ENCODE measurements at regions not wholly inside any gene's neighbourhood (a gene's known extent, or its start where the extent isn't known, plus 50 kb on each side); places are given as distances from the start of the nearest gene placed in this dataset.

GRCh38 chr5:173826428-173827350 lies 61.5 kb upstream of the CPEB4 start (continued):
- no peak for TF ChIP-seq ZNF883 (CRISPR knock-in tag; IDR thresholded peaks at IDR 0.05; ENCODE audit: not compliant biosample characterization)
- TF ChIP-seq ZNF552 (CRISPR knock-in tag; IDR thresholded peaks at IDR 0.05; ENCODE audit: borderline replicate concordance): no peak
- no peak for TF ChIP-seq GPN1 (CRISPR knock-in tag; IDR thresholded peaks at IDR 0.05; ENCODE audit: borderline replicate concordance)
- no peak for TF ChIP-seq ZNF136 (CRISPR knock-in tag; IDR thresholded peaks at IDR 0.05; ENCODE audit: low read depth)
- no peak for TF ChIP-seq ASH2L (IDR thresholded peaks at IDR 0.05; ENCODE audit: insufficient read length, low read depth, low read length)
- no peak for TF ChIP-seq ZBTB20 (CRISPR knock-in tag; IDR thresholded peaks at IDR 0.05; ENCODE audit: borderline replicate concordance, low read depth)
- TF ChIP-seq ZNF275 (CRISPR knock-in tag; IDR thresholded peaks at IDR 0.05; ENCODE audit: borderline replicate concordance): peak; percentile 73; the same call in 1 of the 2 replicates
- TF ChIP-seq ZNF143 (CRISPR knock-in tag; IDR thresholded peaks at IDR 0.05): no peak
- no peak for TF ChIP-seq SRSF1 (optimal IDR thresholded peaks at IDR 0.05; ENCODE audit: low read depth, low read length)
- TF ChIP-seq HOXD1 (CRISPR knock-in tag; IDR thresholded peaks at IDR 0.05): 0 out of 2 replicates have a peak, but pooled peaks have one; percentile 14
- TF ChIP-seq FOXK1 (CRISPR knock-in tag; IDR thresholded peaks at IDR 0.05; ENCODE audit: borderline replicate concordance, low read depth): no peak
- no peak for TF ChIP-seq ZNF782 (CRISPR knock-in tag; IDR thresholded peaks at IDR 0.05; ENCODE audit: borderline replicate concordance)
- no peak for TF ChIP-seq RCOR2 (CRISPR knock-in tag; IDR thresholded peaks at IDR 0.05)
- TF ChIP-seq SMARCC2 (IDR thresholded peaks at IDR 0.05): no peak
- TF ChIP-seq, protein P1, sequence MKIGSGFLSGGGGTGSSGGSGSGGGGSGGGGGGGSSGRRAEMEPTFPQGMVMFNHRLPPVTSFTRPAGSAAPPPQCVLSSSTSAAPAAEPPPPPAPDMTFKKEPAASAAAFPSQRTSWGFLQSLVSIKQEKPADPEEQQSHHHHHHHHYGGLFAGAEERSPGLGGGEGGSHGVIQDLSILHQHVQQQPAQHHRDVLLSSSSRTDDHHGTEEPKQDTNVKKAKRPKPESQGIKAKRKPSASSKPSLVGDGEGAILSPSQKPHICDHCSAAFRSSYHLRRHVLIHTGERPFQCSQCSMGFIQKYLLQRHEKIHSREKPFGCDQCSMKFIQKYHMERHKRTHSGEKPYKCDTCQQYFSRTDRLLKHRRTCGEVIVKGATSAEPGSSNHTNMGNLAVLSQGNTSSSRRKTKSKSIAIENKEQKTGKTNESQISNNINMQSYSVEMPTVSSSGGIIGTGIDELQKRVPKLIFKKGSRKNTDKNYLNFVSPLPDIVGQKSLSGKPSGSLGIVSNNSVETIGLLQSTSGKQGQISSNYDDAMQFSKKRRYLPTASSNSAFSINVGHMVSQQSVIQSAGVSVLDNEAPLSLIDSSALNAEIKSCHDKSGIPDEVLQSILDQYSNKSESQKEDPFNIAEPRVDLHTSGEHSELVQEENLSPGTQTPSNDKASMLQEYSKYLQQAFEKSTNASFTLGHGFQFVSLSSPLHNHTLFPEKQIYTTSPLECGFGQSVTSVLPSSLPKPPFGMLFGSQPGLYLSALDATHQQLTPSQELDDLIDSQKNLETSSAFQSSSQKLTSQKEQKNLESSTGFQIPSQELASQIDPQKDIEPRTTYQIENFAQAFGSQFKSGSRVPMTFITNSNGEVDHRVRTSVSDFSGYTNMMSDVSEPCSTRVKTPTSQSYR (CRISPR knock-in tag; IDR thresholded peaks at IDR 0.05; ENCODE audit: borderline replicate concordance): no peak
- TF ChIP-seq ZNF343 (CRISPR knock-in tag; IDR thresholded peaks at IDR 0.05): no peak
- TF ChIP-seq LCORL (IDR thresholded peaks at IDR 0.05): no peak
- no peak for TF ChIP-seq LCORL (CRISPR knock-in tag; IDR thresholded peaks at IDR 0.05)
- TF ChIP-seq BHLHE40 (IDR thresholded peaks at IDR 0.05; ENCODE audit: low read length): no peak
- no peak for TF ChIP-seq ZFX (CRISPR knock-in tag; IDR thresholded peaks at IDR 0.05; ENCODE audit: low read depth)
- no peak for TF ChIP-seq HNRNPLL (IDR thresholded peaks at IDR 0.05; ENCODE audit: low read depth, low read length, poor library complexity, severe bottlenecking)
- peak; percentile 63; the same call in 1 of the 2 replicates for TF ChIP-seq NFIC (IDR thresholded peaks at IDR 0.05; ENCODE audit: low read length)
- TF ChIP-seq, protein P2, sequence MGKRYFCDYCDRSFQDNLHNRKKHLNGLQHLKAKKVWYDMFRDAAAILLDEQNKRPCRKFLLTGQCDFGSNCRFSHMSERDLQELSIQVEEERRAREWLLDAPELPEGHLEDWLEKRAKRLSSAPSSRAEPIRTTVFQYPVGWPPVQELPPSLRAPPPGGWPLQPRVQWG (CRISPR knock-in tag; IDR thresholded peaks at IDR 0.05; ENCODE audit: borderline replicate concordance, low read depth): no peak
- no peak for TF ChIP-seq KMT2A (CRISPR knock-in tag; IDR thresholded peaks at IDR 0.05)
- TF ChIP-seq ZNF549 (CRISPR knock-in tag; IDR thresholded peaks at IDR 0.05): no peak

All from HepG2 (cell line).